Bronchial epithelial cell (primary cell): ENCODE measurements at regions not wholly inside any gene's neighbourhood (a gene's known extent, or its start where the extent isn't known, plus 50 kb on each side); places are given as distances from the start of the nearest gene placed in this dataset.

ENCODE experiments used
- DNase-seq: peaks from one replicate; pipeline ENCODE4 v3.0.0-alpha.2; 2010; ENCODE audit warnings: low read depth
- FAIRE-seq: peaks from 2 replicates; lab custom pipeline; 2011; peaks lifted over from hg19 to GRCh38; lab: Jason Lieb, UNC
- H3K27me3 ChIP-seq: 2 replicates; pipeline ENCODE4 v1.5.1; 2011; ENCODE audit warnings: low read length; ENCODE audit not compliant: control insufficient read depth, insufficient read depth
- H3K36me3 ChIP-seq: 2 replicates; pipeline ENCODE4 v1.5.1; 2011; ENCODE audit warnings: low read length; ENCODE audit not compliant: control insufficient read depth, insufficient read depth
- H3K4me3 ChIP-seq: 2 replicates; pipeline ENCODE4 v1.5.1; 2011; ENCODE audit warnings: mild to moderate bottlenecking, low read depth, low read length, control low read depth
- TF ChIP-seq, protein P1 (sequence below): IDR thresholded peaks from 2 replicates; pipeline ENCODE4 v1.5.1; 2011; ENCODE audit warnings: mild to moderate bottlenecking, moderate library complexity, low read length, control low read depth, inconsistent platforms; ENCODE audit not compliant: insufficient read depth, severe bottlenecking

DNA sequence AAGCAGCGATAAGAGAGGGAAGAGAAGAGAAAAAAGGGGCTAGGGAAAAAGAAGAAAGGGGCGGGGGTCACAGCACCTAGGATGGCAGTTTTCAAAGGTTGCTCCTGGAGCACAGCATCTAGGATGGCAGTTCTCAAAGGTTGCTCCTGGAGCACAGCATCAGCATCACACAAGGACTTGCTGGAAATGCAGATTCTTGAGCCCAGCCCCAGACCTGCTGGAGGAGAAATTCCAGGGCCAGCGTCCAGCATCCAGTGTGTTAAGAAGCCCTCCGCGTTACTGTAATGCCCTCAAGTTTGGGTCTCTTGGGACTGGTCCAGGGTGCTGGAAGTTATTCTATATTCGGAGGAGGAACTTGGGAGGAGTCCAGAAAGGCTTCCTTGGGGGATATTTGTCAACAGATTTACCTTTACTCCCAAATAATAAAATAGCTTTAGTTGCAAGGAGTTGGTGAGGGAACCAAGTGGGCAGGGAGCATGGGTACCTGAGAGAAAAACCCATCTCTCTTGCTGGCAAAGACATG lies 519.4 kb downstream of the SHQ1 start:
- TF ChIP-seq, protein P1, sequence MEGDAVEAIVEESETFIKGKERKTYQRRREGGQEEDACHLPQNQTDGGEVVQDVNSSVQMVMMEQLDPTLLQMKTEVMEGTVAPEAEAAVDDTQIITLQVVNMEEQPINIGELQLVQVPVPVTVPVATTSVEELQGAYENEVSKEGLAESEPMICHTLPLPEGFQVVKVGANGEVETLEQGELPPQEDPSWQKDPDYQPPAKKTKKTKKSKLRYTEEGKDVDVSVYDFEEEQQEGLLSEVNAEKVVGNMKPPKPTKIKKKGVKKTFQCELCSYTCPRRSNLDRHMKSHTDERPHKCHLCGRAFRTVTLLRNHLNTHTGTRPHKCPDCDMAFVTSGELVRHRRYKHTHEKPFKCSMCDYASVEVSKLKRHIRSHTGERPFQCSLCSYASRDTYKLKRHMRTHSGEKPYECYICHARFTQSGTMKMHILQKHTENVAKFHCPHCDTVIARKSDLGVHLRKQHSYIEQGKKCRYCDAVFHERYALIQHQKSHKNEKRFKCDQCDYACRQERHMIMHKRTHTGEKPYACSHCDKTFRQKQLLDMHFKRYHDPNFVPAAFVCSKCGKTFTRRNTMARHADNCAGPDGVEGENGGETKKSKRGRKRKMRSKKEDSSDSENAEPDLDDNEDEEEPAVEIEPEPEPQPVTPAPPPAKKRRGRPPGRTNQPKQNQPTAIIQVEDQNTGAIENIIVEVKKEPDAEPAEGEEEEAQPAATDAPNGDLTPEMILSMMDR: no peak

DNA sequence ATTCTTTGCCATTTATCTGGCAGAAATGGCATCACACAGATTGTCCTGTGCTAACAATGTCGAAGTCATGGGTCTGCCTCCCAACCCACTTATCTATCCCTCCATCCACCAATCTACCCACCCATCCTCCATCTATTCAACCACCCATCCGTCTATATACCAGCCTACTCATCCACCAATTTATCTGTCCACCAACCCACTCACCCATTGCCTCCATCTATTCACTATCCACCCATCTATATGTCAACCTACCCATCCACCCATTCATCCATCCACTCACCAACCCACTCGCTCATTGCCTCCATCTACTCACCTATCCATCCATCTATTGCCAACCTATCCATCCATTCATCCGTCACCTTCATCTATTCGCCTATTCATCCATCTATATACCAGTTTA lies 521.2 kb downstream of the SHQ1 start:
- FAIRE-seq: no peak
- DNase-seq: no peak
- H3K36me3 ChIP-seq: no peaks in the 10 kb centered on the region
- no peak overlapping the region for H3K4me3 ChIP-seq
- peaks cover 5% of the 10 kb centered on the region for H3K27me3 ChIP-seq
- TF ChIP-seq, protein P1: no peak

More for the DNA sequence above, 519.4 kb downstream of the SHQ1 start:
- FAIRE-seq (no peak), DNase-seq (no peak)
- H3K27me3 ChIP-seq: peaks cover 5% of the 10 kb centered on the region
- no peak overlapping the region for H3K4me3 ChIP-seq
- H3K36me3 ChIP-seq: no peaks in the 10 kb centered on the region

DNA sequence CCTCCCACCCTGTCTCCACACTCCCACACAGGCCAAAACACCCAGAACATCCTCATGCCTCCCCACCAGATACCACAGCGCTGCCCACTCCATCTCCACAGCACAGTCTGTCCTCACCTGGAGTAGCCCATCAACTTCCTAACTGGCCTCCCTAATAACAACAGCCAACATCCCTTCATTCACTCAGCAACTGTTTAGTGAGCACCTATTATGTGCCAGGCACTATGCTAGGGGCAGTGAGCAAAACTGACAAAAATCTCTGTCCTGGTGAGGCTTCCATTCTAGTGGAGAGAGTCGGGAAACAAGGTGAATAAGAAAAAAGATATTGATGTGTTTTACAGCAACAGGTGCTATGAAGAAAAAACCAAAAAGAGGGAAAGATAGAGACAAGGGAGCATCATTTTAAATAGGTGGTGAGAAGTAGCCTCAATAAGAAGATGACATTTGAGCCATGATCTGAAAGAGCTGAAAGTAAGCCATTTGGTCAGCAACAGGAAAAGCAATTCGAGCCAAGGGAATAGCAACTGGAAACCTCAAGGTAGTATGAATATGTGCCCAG lies 523.9 kb downstream of the SHQ1 start:
- H3K27me3 ChIP-seq: no peaks in the 10 kb centered on the region
- no peak overlapping the region for H3K4me3 ChIP-seq
- FAIRE-seq (peak; percentile 50), DNase-seq (no peak)
- TF ChIP-seq, protein P1: no peak
- H3K36me3 ChIP-seq: no peaks in the 10 kb centered on the region

DNA sequence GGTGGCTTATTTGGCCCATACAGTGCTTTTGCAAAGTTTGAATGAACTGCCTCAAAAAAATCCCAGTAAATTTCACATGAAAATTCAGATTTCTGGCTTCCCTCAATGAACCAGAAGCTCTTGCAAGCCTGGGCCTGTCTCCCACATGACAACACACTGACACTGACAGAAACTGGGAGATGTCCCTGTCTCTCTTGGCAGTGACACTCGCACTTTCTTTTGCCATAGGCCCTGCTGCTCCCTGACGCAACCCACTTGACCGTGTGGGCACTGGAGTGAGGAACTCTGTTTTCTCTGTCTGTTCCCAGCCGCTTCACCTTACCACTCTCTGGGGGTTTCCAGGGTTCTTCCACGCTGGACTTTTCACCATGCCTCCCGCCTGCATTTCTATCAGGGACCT lies 524.5 kb downstream of the SHQ1 start:
- FAIRE-seq (no peak), DNase-seq (no peak)
- TF ChIP-seq, protein P1: no peak
- no peaks in the 10 kb centered on the region for H3K36me3 ChIP-seq
- no peaks in the 10 kb centered on the region for H3K27me3 ChIP-seq
- no peak overlapping the region for H3K4me3 ChIP-seq

DNA sequence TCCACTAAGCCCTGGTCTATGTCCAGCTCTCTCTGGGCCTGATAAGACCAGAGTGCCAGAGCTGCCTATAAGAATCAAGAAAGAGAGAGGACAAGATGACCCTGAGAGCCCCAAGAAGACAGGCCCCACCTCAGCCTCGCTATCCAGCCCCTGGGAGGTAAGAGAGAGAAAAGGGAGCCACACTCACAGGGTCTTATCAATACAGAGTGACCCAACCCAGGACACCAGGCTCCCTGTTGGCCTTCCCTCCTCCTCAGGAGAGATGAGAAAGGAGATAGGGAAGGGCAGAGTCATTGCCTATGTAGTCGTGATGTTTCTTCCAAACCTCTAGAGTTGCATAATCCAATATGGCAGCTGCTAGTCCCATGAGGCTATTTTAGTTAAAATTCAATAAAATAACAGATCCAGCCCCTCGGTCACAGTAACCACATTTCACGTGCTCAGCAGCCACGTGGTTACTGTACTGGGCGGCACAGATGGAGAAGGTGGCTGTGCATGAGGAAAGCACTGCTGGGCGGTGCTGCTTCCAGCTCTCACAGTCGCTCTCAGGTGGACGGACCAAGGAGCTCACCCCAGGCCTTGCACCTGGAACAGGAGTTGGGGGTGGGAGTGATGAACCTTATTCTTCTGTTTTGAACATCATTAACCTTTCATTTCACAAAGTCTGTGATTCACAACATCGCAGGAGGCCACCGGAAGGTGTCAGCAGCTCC lies 525.8 kb downstream of the SHQ1 start:
- H3K36me3 ChIP-seq: no peaks in the 10 kb centered on the region
- TF ChIP-seq, protein P1: no peak
- H3K4me3 ChIP-seq: no peak overlapping the region
- H3K27me3 ChIP-seq: no peaks in the 10 kb centered on the region
- FAIRE-seq (no peak), DNase-seq (no peak)
